GM19238 (cell line): ENCODE measurements at regions not wholly inside any gene's neighbourhood (a gene's known extent, or its start where the extent isn't known, plus 50 kb on each side); places are given as distances from the start of the nearest gene placed in this dataset.

Source experiments
- DNase-seq: peaks from one replicate; pipeline ENCODE4 v3.0.0; 2011; ENCODE audit warnings: low spot score; ENCODE audit not compliant: insufficient read length

GRCh38 chr5:162484986-162485385, 417.4 kb downstream of the GABRG2 start:
- DNase-seq: no peak

GRCh38 chr5:162485666-162486292, 418.2 kb downstream of the GABRG2 start:
- no peak for DNase-seq

- DNase-seq: no peak
Observed at GRCh38 chr5:162487528-162488525, 420.3 kb downstream of the GABRG2 start.

DNA sequence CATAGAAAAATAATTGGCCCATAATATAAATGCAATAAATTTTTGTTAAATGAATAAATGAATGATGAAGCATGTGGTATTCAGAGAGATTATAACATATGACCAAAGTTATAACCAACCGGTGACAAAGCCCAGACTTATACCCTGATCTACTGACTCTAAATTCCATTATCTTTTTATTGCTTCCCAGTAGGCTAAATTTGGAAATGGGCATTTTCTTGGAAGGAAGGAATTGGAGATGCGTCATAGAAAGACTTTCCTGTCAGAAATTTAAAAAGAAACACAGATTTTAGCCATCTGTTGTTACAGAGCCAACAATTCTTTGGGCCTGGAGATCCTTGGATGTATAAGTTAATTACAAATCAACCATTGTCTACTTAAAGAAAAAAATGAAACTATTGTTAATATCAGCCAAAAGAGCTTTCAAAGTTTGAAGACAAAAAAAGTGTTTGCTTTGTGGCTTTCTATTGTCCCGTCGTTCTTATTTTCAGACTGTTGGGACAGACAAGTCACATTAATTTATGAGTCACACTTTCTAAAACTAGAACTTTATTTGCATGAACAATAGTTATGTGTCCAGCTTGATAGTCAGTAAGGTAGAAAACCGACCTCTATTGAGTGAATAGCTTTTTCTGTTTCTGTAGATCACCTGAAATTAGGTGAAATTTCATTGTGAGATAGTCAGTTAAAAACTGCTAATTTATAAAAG, 428.7 kb downstream of the GABRG2 start:
- no peak for DNase-seq

- DNase-seq: no peak
Observed at GRCh38 chr5:162497455-162497854, 429.9 kb downstream of the GABRG2 start.

GRCh38 chr5:162502780-162503179, 435.2 kb downstream of the GABRG2 start:
- no peak for DNase-seq

GRCh38 chr5:162503796-162504195, 436.2 kb downstream of the GABRG2 start:
- DNase-seq: no peak

- DNase-seq: no peak
Observed at GRCh38 chr5:162512935-162513565, 445.5 kb downstream of the GABRG2 start.

DNA sequence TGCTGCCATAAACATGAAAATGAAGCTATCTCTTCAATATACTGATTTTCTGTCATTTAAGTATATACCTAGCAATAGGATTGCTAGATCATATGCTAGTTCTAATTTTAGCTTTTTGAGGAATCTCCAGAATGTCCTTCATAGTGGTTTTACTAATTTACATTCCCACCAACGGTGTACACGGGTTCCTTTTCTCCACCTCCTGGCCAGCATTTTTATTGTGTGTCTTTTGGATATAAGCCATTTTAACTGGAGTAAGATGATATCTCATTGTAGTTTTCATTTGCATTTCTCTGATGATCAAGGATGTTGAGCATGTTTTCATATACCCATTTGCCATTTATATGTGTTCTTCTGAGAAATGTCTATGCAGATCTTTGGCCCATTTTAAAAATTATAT, 446.5 kb downstream of the GABRG2 start:
- DNase-seq: no peak

- DNase-seq: no peak
Observed at GRCh38 chr5:162520878-162521277, 453.3 kb downstream of the GABRG2 start.

GRCh38 chr5:162529209-162529608, 461.6 kb downstream of the GABRG2 start:
- no peak for DNase-seq

GRCh38 chr5:162529886-162530285, 462.3 kb downstream of the GABRG2 start:
- no peak for DNase-seq

GRCh38 chr5:162543437-162543836, 475.9 kb downstream of the GABRG2 start:
- no peak for DNase-seq

DNA sequence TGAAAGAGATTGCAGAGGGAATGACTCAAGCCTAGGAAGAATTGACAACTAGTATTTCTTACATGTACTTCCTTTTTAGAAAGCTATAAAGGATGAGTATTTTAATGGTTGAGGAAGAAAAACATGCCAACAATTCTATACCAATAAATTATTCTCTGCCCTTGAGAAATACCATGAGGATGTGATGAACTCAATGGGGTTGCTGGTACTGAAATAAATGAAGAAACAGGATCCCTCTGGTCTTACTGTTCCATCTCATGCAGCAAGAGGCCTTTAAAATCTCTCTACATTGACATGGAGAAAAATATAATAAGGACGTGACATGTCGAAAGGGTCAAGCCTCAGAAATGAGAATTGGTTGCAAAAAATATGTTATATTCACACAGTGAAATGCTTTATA, 477.3 kb downstream of the GABRG2 start:
- DNase-seq: no peak

DNA sequence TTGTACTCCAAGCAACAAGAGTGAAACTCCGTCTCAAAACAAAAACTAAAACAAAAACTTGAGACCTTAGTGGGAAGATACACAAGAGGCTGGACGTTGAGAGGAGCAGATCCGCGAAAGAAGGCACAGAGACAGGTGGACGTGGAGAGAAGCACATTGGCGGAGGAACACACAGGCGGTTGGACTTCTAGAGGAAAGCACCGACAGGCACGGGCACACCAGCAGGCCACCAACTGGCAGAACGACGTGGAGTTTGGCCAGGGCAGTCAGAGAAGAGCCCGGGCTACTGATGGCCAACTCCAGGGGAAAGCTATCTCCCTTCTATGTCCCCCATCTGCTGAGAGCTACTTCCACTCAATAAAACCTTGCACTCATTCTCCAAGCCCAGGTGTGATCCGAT, 482.7 kb downstream of the GABRG2 start:
- no peak for DNase-seq

- DNase-seq: no peak
Observed at GRCh38 chr5:162558120-162558519, 490.5 kb downstream of the GABRG2 start.

GRCh38 chr5:162567644-162568043, 500.1 kb downstream of the GABRG2 start:
- DNase-seq: no peak

GRCh38 chr5:162573758-162574157, 506.2 kb downstream of the GABRG2 start:
- DNase-seq: no peak

GRCh38 chr5:162591724-162592123, 524.2 kb downstream of the GABRG2 start:
- DNase-seq: no peak

DNA sequence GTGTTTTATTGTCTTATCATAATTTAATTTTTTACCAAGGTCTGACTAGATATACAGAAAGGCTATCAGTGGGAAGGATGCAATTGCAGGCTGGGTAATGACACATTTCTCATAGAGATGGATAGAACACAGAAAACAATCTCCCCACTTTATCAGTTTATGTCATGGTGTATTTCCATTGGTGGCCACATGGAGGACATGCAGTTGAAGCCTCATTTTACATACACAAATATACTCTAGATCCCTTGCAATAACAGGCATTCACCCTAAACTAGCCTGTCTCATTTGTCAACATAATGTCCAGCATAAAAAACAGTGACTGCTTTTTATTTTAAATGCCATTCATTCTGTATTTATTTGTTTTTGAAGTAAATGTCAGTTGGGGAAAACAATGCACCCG, 526.3 kb downstream of the GABRG2 start:
- no peak for DNase-seq

DNA sequence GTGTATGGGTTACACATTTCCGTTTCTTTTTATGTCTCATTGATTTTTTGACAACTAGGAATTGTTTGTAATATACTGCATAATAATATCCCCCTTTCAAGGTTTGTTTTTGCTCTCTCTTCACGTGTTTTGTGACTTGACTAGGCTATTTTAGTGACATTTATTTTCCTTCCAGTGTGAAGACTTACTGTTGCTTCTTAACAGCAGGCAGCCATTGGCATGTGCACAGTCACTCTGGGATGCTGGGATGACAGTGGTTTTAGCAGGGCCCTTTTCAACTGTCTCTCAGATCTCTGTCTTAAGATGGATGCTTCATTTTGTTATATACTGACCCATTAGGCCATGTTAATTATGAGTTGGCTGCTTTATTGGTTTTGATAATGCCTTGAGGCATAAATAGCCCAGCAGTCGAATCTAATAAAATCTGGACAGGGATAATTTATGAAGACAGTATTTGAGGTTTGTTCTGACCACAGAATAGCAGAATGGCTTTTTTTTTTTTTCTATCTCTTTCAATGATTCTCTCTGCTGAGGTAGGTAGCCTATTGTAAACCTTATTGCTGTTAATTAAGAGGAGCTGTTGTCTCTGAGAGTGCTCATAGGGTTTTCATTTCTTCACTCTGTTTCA, 536.0 kb downstream of the GABRG2 start:
- no peak for DNase-seq
